HG02623 (cell line): ENCODE measurements at regions not wholly inside any gene's neighbourhood (a gene's known extent, or its start where the extent isn't known, plus 50 kb on each side); places are given as distances from the start of the nearest gene placed in this dataset.

Experiments used
- ATAC-seq: cut with Tn5 transposase; IDR thresholded peaks from one replicate; pipeline ENCODE4 v1.9.1; 2021; ENCODE audit warnings: moderate library complexity; ENCODE audit not compliant: unreplicated experiment

DNA sequence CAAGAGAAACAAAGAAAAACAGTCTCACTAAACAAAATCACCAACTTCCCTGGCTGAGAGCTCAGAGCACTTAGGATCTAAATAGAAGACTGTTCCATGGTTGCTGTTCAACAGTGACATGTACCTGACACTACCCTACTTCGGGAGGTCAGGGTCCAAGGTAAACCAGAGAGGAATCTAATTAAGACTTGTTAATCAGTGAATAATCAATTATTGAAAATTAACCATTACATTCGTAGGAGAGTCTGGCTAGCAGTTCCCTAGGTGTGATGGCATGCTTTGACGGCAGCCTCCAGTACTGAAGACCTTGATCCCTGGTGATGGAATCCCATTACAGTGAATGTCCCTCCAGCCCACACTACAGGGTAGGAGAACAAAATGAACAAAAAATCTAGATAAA is 154.0 kb upstream of the AFDN start:
- no peak for ATAC-seq

DNA sequence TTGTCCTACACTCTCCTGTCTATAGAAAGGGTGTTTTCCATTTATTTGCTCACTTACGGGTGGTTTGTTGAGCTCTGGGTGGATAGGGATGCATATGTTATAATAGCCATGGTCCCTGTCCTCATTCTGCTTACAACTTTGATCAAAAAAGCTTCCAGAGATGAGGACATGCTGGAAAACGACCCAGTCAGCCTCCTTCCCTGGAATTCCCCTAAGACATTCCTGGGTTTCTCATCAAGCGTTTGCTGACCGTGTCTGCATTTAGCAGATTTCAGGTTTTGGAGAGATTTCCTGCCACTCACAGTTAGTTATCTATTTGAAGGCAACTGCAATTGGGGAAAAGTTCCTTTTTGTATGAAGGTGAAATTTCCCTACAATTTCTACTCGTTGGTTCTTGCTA is 152.8 kb upstream of the AFDN start:
- no peak for ATAC-seq

DNA sequence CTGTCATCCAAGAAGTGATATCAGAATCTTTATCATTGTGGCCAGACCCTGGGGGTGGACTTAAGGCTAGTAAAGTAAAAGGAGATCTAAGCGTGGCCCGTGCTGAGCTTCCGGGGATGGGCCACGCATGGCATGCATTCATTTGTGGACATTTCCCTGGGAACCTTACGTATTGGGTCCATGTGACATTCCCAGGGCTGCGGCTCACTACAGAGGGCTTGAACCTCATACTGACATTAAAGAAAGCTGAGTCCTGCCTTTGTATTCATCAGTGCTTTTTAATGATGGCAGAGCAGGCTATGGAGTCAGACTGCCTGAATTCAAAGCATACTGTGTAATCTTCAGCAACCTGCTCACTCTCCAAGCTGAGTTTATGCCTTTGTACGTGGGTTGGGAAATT is 152.2 kb upstream of the AFDN start:
- no peak for ATAC-seq

DNA sequence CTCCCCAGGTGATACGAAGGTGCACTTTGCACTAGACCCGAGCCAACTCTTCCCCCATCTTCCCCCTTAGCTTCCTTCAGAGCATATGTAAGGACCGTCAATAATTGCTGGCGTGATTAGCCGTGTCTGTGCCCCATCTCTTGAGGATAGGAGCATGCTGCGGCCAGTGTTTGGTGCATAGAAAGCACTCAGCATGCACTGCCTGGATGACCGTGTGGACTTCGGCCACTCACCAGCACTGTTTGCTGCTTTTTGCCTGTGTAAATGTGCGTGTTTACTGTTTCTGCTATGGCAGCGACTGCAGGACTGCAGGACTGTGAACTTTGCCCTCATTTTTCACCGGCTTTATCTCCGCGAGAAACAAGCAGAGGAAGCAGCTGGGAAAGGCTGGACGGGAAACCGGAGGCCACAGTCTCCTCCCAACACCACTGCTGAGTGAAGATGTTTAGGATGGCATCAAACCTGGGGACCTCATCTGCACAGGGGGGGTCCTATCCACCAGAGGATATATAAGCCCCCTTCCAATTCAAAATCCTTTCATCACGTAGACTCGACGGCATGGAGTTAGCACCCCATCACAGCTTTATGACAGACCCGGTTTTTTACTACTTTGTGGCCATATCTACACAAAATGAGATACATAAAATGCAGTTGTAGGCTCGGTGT is 150.6 kb upstream of the AFDN start:
- no peak for ATAC-seq

DNA sequence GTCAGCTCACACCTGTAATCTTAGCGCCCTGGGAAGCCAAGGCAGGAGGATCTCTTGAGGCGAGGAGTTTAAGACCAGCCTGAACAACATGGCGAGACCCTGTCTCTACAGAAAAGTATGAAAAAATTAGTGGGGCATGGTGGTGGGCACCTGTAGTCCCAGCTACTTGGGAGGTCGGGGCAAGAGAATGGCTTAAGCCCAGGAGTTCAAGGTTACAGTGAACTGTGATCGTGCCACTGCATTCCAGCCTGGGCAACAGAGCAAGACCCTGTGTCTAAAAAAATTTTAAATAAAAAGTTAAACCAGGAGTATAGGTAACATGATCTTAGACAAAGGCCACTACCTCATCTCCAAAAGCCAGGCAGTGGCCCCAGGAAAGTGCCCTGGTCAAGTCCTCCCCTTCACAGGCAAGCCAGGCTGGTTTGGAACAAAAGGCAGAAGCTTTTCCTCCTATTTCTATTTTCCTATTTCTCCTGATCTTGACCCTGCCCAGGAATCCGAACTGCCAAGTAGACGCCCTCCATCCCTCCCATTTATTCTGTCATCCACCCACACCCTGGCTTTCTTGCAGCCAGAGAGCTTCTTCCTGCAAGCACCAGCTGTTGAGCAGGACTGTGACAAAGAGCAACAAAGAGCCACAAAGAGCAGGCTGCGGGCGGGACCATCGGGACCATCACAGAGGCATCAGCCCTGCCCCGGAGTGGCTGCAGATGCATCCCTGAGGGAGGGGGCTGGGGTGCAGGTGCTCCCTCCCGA is 149.9 kb upstream of the AFDN start:
- ATAC-seq: no peak

DNA sequence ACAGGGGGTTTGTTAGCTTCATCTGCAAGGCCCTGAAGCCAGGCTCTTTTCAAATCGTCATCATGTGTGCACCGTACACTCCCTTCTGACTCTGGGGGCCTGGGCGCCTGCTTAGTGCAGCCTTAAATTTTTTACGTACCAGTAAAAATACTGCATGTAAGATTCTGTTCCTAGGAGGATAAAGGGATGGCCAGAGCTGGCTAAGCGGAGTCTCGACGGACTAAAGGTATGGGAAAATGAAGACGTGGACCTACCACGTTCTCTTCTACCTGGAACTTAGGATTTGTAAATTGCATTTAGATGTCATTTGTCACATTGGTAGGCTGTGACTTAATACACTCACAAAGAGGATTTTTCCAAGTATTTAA is 149.3 kb upstream of the AFDN start:
- ATAC-seq: no peak

DNA sequence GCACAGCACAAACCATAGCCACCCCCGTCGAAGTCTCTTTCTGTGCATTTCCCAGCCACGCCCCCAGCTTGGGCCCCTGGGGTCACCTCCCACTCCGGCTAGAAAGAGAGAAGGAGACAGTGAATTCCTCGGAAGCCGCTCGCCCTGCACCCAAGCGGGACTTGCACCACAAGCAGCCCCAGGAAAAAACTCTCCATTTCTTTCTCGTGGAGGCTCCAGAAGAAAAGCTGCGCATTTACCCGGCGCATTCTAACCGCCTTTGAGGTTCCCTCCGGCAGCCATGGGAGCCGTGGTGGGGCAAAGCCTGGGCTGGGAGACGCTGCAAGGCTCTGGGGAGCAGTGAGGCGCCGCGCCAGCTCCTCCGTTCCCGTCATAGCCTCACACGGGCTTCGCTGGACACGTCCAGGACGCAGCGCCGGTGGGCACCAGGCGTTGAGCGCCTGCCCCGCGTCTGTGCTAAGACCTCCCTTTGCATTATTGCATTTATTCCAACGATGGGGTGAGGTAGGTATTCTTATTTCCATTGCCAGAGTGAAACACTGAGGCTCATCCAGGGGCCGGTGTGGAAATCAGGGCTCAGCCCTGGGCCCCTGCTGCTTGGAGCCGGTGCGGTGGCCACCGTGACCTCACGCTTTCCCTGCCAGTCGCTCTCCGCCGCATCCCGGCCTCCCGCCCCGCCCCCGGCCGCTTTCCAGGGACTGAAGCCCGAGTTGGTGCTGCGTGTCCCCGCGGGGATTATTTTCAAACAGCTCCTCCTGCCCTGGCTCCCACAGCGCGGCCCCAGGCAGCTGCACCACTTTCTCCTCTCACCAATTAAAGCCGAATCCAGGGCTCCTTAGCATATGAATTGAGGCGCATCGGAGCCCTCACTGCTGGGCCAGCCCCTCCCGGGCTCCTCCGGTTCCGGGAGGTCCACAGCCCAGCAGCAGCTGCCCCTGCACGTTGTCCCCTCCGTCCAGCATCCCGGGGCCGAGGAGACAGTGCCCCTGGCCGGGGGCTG is 148.3 kb upstream of the AFDN start:
- ATAC-seq: no peak

DNA sequence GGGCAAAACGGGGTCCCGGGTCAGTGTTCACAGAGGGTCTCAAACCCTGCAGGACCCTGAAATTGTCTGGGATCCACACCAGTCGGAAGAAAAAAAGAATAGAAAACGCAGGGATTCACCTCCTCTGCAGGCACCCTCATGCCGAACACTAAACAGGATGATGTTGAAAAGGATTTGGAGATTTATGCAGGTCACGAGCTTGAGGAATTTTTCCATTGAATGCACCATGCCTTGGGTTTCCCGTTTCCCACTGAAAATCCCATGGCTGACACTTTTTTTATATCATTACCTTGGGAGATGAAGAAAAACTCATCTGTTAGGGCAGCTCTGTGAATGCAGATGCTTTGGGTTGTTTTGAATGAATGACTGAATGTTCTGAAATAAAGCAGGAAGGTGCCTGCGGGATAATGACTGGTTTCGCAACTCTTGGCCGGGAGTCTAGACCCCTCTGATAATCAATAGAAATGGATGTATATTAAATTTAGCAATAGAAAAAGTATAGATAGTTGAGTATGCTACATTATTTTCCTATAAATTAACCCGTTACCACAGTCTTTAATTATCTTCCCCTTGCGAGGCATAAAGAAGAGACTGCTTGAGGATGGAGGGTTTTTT is 147.5 kb upstream of the AFDN start:
- ATAC-seq: no peak

DNA sequence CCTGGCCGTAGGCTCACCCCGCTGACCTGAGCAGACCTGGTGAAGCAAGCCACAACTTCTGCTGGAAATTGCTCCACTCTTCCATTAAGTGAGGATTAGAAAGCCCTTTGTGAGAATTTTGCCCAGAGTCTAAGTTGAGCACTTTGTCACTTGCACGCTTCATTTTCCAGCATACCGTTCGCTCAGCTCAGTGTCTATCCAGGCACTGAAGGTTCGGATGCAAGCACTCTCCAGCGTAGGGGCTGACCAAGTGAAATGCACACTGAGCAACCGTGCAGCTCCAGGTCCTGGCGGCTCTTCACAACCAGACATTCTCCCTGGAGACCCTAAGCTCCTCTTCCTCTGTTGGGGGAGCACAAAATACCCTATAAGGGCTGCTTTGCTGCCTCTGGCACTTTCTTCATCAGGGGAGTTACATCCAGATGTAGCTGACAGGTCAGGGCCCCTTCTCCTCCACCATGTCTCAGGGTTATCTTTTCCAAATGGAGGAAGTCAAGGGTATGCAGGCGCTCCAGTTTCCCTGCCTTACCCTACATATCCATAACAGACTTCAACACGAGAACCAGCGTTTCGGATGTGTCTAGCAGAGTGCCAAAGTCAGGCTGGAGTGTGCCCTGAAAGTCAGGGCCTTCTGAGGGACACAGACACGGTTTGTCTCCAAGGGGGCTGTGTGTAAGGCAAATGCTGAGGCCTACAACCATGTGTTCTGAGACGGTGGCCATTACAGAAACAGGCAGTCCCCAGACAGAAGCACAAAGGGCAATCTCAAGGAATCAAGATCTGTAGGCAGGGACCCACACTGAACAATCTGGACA is 146.7 kb upstream of the AFDN start:
- no peak for ATAC-seq

DNA sequence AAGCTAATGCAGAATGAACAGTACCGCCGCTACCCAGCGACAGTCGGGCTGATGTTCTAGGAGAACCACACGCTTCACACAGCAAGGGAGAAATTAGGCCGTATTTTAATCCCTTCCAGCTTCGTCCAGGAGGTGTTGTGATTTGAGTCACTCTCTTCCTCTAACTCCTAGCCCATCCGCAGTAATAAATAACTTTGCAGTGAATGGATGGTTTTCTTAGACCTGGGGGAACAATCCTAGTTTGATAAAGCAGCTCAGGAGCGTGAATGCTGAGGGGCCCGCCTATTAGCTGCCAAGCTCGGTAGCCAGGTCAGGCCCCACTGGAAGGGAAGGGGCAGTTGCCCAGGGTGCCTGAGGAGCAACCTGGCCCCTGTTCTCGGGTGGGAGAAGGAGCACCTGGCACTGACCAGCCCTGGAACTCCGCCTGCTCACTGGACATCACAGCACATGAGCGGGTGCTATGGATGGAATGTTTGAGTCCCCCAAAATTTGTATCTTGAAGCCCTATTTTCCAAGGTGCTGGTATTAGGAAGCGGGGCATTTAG is 146.0 kb upstream of the AFDN start:
- no peak for ATAC-seq

DNA sequence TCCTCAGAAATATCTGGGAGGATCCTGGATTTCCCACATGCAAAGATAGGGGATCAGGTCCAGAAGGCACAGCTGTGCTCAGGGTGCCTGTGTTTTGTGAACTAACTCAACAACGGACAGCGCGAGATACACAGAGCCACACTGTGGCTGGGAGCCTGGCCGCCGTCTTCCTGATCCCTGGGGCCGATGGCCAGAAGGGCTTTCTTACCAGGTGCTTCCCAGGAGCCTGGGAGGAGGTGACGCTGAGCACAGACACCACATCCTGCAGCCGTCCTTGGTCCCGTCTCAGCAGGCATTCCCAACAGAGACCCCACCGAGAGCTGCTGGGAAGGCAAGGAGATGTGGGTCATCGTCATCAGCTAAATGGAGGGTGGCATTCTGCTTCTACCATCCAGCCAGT is 144.6 kb upstream of the AFDN start:
- no peak for ATAC-seq

DNA sequence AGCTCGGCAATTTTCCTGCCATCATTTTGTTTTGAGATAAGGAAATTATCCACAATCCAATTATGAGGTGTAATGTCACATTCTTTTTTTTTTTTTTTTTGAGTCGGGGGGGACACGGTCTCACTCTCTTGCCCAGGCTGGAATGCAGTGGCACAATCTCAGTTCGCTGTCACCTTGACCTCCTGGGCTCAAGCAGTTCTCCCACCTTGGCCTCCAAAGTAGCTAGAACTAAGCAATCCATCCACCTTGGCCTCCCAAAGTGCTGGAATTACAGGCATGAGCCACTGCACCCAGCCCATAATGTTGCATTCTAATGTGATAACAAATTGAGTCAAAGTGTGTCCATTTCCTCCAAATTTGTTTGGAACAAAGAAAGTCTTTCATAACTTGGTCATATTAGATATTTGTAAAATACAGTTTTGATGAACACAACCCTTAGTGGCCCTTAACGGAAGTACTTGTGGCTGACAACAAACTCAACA is 144.1 kb upstream of the AFDN start:
- ATAC-seq: no peak

DNA sequence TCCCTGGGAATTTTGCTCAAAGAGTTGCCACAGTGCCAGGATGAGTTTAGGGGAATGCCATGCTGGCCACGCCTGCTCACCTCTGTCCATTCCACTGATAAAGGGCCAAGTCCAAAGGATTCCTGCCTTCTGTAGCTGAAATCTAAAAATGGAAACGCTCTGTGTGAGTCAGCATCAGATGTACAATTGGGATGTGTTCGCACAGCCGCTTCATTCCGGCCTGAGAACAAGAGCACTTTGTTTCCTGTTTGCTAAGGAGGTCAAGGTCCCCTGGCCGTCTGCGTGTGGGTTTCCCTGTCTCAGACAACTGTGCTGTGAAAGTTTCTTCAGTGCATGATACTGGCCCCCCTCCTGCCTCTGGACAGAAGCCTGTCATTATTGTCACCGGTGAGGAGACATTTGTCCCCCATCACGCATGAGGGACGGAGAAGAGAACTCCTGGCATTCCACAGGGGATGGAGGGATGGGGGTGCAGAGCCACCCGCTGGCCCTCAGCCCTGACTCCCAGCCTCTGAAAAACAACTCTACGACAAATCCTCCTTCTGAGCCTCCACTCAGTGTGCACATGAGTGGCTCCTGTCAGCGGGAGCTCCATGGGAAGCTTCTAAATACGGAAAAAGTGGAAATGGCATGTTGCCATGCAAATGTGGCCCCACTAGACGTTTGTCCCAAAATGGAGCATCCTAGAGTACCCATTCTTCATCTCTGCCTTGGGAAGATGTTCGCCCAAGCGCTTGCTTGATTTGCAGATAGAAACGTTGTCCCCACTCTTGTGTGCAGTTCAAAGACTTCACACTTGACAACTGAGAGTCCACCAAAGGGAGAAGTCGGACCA is 143.5 kb upstream of the AFDN start:
- no peak for ATAC-seq

DNA sequence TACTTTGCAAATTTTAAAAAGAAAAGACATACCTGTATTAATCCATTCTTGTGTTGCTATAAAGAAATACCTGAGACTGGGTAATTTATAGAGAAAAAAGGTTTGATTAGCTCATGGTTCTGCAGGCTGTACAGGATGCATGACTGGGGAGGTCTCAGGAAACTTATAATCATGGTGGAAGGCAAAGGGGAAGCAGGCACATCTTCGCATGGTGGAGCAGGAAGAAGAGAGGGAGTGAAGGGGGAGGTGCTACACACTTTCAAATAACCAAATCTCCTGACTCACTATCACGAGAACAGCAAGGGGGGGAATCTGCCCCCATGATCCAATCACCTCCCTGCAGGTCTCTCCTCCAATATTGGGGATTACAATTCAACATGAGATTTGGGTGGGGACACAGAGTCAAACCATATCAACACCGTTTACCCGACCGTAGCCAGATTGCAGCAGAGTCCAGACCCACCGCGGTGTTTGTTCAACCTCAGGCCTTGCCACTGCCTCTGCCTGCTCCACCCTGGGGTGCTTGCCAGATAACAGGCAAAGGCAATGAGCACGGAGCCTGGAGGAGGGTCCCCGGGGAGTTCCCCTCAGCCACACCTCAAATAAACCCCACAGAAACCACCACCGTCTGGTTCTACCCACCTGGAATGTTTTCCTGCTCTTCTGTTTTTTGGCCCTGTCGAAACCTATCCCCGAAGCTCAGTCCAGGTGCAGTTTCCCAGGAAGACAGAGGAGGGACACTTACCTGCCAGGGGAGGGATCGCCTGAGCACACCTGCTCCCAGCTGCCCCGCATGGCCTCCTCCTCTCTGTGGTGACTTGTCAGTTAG is 142.2 kb upstream of the AFDN start:
- ATAC-seq: no peak

DNA sequence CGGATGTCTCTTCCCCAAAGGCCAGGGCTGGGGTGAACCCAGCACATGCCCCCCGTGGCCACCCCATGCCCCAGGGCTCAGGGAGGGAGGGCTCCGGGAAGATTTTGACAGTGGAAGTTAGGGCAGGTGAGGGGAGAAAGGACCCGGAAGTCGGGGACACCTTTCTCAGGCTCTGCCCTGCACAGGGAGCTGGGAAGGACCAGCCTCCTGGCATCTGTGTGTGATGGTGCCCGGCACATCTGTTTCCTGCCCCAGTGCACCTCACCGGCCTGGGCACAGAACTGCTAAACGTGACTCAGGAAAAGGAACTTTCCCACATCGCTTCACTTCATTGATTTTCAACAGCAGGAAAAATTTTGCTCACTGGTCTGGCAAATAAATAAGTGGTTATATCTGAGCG is 141.1 kb upstream of the AFDN start:
- ATAC-seq: no peak

DNA sequence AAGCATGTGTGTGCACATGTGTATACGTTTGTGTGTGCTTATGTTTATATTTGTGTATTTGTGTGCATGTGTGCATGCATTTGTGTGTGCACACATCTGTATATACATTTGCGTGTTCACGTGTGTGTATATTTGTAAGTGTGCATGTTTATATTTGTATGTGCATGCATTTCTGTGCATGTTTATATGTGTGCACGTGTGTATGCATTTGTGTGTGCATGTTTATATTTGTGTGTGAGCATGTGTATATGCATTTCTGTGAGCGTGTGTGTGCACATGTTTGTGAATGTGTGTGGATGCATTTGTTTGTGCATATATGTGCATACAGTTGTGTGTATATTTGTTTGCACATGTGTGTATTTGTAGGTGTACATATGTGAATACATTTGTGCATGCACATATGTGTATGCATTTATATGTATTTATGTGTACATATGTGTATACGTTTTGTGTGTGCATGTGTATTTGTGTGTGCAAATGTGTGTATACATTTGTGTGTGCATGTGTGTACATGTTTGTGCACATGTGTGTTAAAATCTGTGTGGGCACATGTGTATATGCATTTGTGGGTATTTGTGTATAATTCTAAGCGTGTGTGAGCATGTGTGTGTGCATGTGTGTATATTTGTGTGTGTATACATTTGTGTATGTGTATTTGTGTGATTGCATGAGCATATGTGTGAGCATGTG is 140.4 kb upstream of the AFDN start:
- ATAC-seq: no peak

DNA sequence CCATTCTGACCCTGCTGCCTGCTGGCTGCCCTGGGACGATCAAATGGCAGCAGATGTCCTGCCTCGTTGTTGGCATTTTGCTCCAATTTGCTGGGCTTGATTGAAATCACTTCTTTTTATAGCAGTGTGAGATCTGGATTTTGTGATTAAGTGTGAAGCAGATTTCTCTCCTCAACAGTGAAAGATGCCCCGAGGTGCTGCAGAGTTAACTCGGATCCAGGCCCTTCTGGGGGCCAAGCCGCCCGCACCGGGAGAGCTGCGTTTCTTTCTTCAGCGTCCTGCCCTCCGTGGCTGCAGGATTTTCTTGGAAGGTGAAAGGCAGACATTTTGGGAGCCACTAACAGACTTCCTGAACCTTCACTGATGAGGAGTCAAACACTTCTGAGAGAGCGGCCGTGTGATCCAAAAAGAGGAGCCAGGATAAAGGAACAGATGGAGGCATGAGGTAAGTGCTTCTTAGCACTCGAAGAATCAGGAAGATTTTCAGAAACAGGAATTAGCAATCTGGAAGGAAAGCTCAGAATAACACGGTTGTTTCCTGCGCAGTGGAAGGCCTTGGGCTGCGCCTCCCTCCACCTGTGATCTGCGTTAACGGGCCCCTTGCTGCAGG is 139.5 kb upstream of the AFDN start:
- ATAC-seq: no peak
